Panc1 (cell line): ENCODE measurements at regions not wholly inside any gene's neighbourhood (a gene's known extent, or its start where the extent isn't known, plus 50 kb on each side); places are given as distances from the start of the nearest gene placed in this dataset.

Experiments used
- CTCF ChIP-seq: fragments of 450-650 bp; IDR thresholded peaks from 2 replicates; pipeline ENCODE4 v1.5.1; 2017; ENCODE audit warnings: mild to moderate bottlenecking
- POLR2AphosphoS5 ChIP-seq: IDR thresholded peaks from 2 replicates; pipeline ENCODE4 v1.6.1; 2012; ENCODE audit warnings: mild to moderate bottlenecking, low read depth, low read length, moderate library complexity
- REST ChIP-seq, 2 experiments: IDR thresholded peaks; 2 replicates each; pipeline ENCODE4 v1.6.1; 2011 to 2012; ENCODE audit warnings: low read depth in 2 of 2, control low read depth in 1 of 2, low read length in 1 of 2, mild to moderate bottlenecking in 1 of 2, moderate library complexity in 1 of 2; ENCODE audit not compliant: insufficient read depth in 1 of 2

- TF ChIP-seq CTCF, result no peak
- no peak for TF ChIP-seq REST (IDR thresholded peaks at IDR 0.05; ENCODE audit: insufficient read depth in 1 of 2, low read depth in 2 of 2, low read length in 1 of 2)
- TF ChIP-seq POLR2AphosphoS5, result no peak
These were observed 250.7 kb downstream of the ANXA1 start for GRCh38 chr9:73402081-73403028.
